Neural cell (in vitro differentiated cells): ENCODE measurements at regions not wholly inside any gene's neighbourhood (a gene's known extent, or its start where the extent isn't known, plus 50 kb on each side); places are given as distances from the start of the nearest gene placed in this dataset.

Source experiments
- H2AFZ ChIP-seq: fragments of 200-600, 300-800 bp; sonication (generic), shearing (Covaris generic); 2 replicates; pipeline ENCODE4 v1.6.0; 2014; ENCODE audit warnings: low read depth, mild to moderate bottlenecking, antibody characterized with exemption, low read length, moderate library complexity
- H3F3A ChIP-seq: fragments of 200-600 bp; shearing (Covaris generic); 2 replicates; pipeline ENCODE4 v1.6.1; 2016; ENCODE audit warnings: mild to moderate bottlenecking, moderate library complexity, mixed read lengths, antibody characterized with exemption, low read length; ENCODE audit not compliant: insufficient read depth, poor library complexity, severe bottlenecking
- H3K27ac ChIP-seq: fragments of 200-600, 300-800 bp; sonication (generic), shearing (Covaris generic); 2 replicates; pipeline ENCODE4 v1.5.1; 2014; ENCODE audit warnings: mild to moderate bottlenecking, low read length, moderate library complexity
- H3K27me3 ChIP-seq: fragments of 300-800, 200-600 bp; sonication (generic), shearing (Covaris generic); 2 replicates; pipeline ENCODE4 v1.6.0; 2014; ENCODE audit warnings: mild to moderate bottlenecking, low read depth, low read length, moderate library complexity; ENCODE audit not compliant: insufficient read depth
- H3K36me3 ChIP-seq: fragments of 300-800, 200-600 bp; sonication (generic), shearing (Covaris generic); 2 replicates; pipeline ENCODE4 v1.5.1; 2014; ENCODE audit warnings: mild to moderate bottlenecking, antibody characterized with exemption, low read length, moderate library complexity; ENCODE audit not compliant: insufficient read depth
- H3K4me2 ChIP-seq: fragments of 300-800, 200-600 bp; sonication (generic), shearing (Covaris generic); 2 replicates; pipeline ENCODE4 v1.6.0; 2014; ENCODE audit warnings: mild to moderate bottlenecking, low read length
- H3K4me3 ChIP-seq: fragments of 300-800, 200-600 bp; sonication (generic), shearing (Covaris generic); 2 replicates; pipeline ENCODE4 v1.5.1; 2014; ENCODE audit warnings: mild to moderate bottlenecking, low read length, moderate library complexity
- H3K79me2 ChIP-seq: fragments of 200-600 bp; shearing (Covaris generic); replicated peaks from 2 replicates; pipeline ENCODE4 v1.6.0; 2014; ENCODE audit warnings: mild to moderate bottlenecking, low read length, moderate library complexity; ENCODE audit not compliant: insufficient read depth
- H3K9ac ChIP-seq: fragments of 300-800, 200-600 bp; sonication (generic), shearing (Covaris generic); 2 replicates; pipeline ENCODE4 v1.6.1; 2016; ENCODE audit warnings: mild to moderate bottlenecking, low read length, mixed read lengths
- H3K9me2 ChIP-seq: fragments of 200-600 bp; shearing (Covaris generic); 2 replicates; pipeline ENCODE4 v1.6.1; 2016; ENCODE audit warnings: mild to moderate bottlenecking, low read length, mixed read lengths; ENCODE audit not compliant: insufficient read depth
- H3K9me3 ChIP-seq: fragments of 200-600, 300-800 bp; sonication (generic), shearing (Covaris generic); 2 replicates; pipeline ENCODE4 v1.6.1; 2016; ENCODE audit warnings: mild to moderate bottlenecking, mixed run types, low read length, moderate library complexity, mixed read lengths
- H4K20me1 ChIP-seq: fragments of 200-600 bp; shearing (Covaris generic); 2 replicates; pipeline ENCODE4 v1.6.1; 2016; ENCODE audit warnings: mild to moderate bottlenecking, mixed run types; ENCODE audit not compliant: insufficient read depth
- CTCF ChIP-seq: fragments of 450-650 bp; IDR thresholded peaks from 2 replicates; pipeline ENCODE4 v1.5.1; 2014; ENCODE audit warnings: antibody characterized with exemption, mild to moderate bottlenecking, moderate library complexity; ENCODE audit not compliant: poor library complexity, severe bottlenecking
- EP300 ChIP-seq: fragments of 450-650 bp; conservative IDR thresholded peaks from 2 replicates; pipeline ENCODE4 v1.6.1; 2014; ENCODE audit warnings: antibody characterized with exemption, mild to moderate bottlenecking, moderate library complexity; ENCODE audit not compliant: poor library complexity, severe bottlenecking
- EZH2 ChIP-seq: fragments of 200-600, 300-800 bp; shearing (Covaris generic), sonication (generic); IDR thresholded peaks from 2 replicates; pipeline ENCODE4 v1.6.1; 2014; ENCODE audit warnings: antibody characterized with exemption, low read length, borderline replicate concordance, mild to moderate bottlenecking; ENCODE audit not compliant: insufficient read depth, poor library complexity, severe bottlenecking
- MXI1 ChIP-seq: fragments of 450-650 bp; conservative IDR thresholded peaks from 2 replicates; pipeline ENCODE4 v1.6.1; 2014; ENCODE audit warnings: antibody characterized with exemption, mild to moderate bottlenecking; ENCODE audit not compliant: poor library complexity, severe bottlenecking
- POLR2AphosphoS5 ChIP-seq: IDR thresholded peaks from 2 replicates; pipeline ENCODE4 v1.6.1; 2012
- RAD21 ChIP-seq: fragments of 450-650 bp; conservative IDR thresholded peaks from 2 replicates; pipeline ENCODE4 v1.6.1; 2014; ENCODE audit warnings: antibody characterized with exemption, mild to moderate bottlenecking, moderate library complexity
- REST ChIP-seq: IDR thresholded peaks from 2 replicates; pipeline ENCODE4 v1.6.1; 2012; ENCODE audit warnings: borderline replicate concordance
- SMC3 ChIP-seq: fragments of 450-650 bp; conservative IDR thresholded peaks from 2 replicates; pipeline ENCODE4 v1.6.1; 2014; ENCODE audit warnings: antibody characterized with exemption, mild to moderate bottlenecking, moderate library complexity; ENCODE audit not compliant: poor library complexity
- TAF1 ChIP-seq: IDR thresholded peaks from 2 replicates; pipeline ENCODE4 v1.6.1; 2012; ENCODE audit warnings: low read depth

- no peaks in the 10 kb centered on the region for H3K79me2 ChIP-seq
- TF ChIP-seq EP300, result no peak
- no peak for TF ChIP-seq SMC3
- no peak for TF ChIP-seq TAF1
- TF ChIP-seq CTCF, result no peak
- no peak for TF ChIP-seq REST
- no peak for TF ChIP-seq EZH2
- no peak for TF ChIP-seq RAD21
Observed at GRCh38 chr13:109627649-109628048, 158.7 kb downstream of the IRS2 start.

GRCh38 chr13:109626386-109627171 is 159.8 kb downstream of the IRS2 start:
- no peak for TF ChIP-seq SMC3
- no peak for TF ChIP-seq CTCF
- TF ChIP-seq MXI1, result no peak
- no peak for TF ChIP-seq EP300
- no peak for TF ChIP-seq REST
- TF ChIP-seq EZH2, result no peak
- no peak for TF ChIP-seq POLR2AphosphoS5
- TF ChIP-seq TAF1, result no peak
- TF ChIP-seq RAD21, result no peak
- no peak overlapping the region for H2AFZ ChIP-seq

More at GRCh38 chr13:109627649-109628048, 158.7 kb downstream of the IRS2 start:
- H3K9me2 ChIP-seq, result no peaks in the 10 kb centered on the region
- H3K27ac ChIP-seq, result no peak overlapping the region
- H3K4me3 ChIP-seq, result no peak overlapping the region
- no peaks in the 10 kb centered on the region for H3K36me3 ChIP-seq
- no peak overlapping the region for H3K9ac ChIP-seq
- no peaks in the 10 kb centered on the region for H4K20me1 ChIP-seq
- no peaks in the 10 kb centered on the region for H3F3A ChIP-seq
- no peak overlapping the region for H3K4me2 ChIP-seq
- H3K9me3 ChIP-seq, result no peaks in the 10 kb centered on the region
- H2AFZ ChIP-seq, result no peak overlapping the region
- no peaks in the 10 kb centered on the region for H3K27me3 ChIP-seq

More at GRCh38 chr13:109626386-109627171, 159.8 kb downstream of the IRS2 start:
- Histone ChIP-seq H3K79me2 (no peaks in the 10 kb centered on the region), H3K9ac (no peak overlapping the region), H3K27me3 (no peaks in the 10 kb centered on the region), H3K9me3 (no peaks in the 10 kb centered on the region), H4K20me1 (no peaks in the 10 kb centered on the region), H3K9me2 (no peaks in the 10 kb centered on the region), H3K36me3 (no peaks in the 10 kb centered on the region), H3F3A (no peaks in the 10 kb centered on the region), H3K27ac (no peak overlapping the region), H3K4me3 (no peak overlapping the region), H3K4me2 (no peak overlapping the region)
